HEK293 (cell line): ENCODE measurements at regions not wholly inside any gene's neighbourhood (a gene's known extent, or its start where the extent isn't known, plus 50 kb on each side); places are given as distances from the start of the nearest gene placed in this dataset.

Source experiments
- BCL11A ChIP-seq: fragments of 450-650 bp; formaldehyde crosslinking; IDR thresholded peaks from 2 replicates; pipeline ENCODE4 v1.5.1; 2016; ENCODE audit warnings: low read depth, missing biosample characterization, missing genetic modification characterization
- HOXA7 ChIP-seq: sonication (generic); formaldehyde crosslinking; IDR thresholded peaks from 2 replicates; pipeline ENCODE4 v1.8.1; 2022; ENCODE audit warnings: missing genetic modification reagents, borderline replicate concordance
- INSM2 ChIP-seq: fragments of 450-650 bp; formaldehyde crosslinking; IDR thresholded peaks from 2 replicates; pipeline ENCODE4 v1.5.1; 2016; ENCODE audit warnings: missing biosample characterization, missing genetic modification characterization
- PBX3 ChIP-seq: sonication (generic); formaldehyde crosslinking; IDR thresholded peaks from 2 replicates; pipeline ENCODE4 v1.8.1; 2022; ENCODE audit warnings: mild to moderate bottlenecking, moderate library complexity, missing genetic modification reagents
- ZNF548 ChIP-seq: fragments of 450-650 bp; formaldehyde crosslinking; IDR thresholded peaks from 2 replicates; pipeline ENCODE4 v1.5.1; 2016; ENCODE audit warnings: missing biosample characterization, missing genetic modification characterization
- ZNF560 ChIP-seq: fragments of 450-650 bp; formaldehyde crosslinking; IDR thresholded peaks from 2 replicates; pipeline ENCODE4 v1.5.1; 2017; ENCODE audit warnings: missing biosample characterization, missing genetic modification characterization, borderline replicate concordance
- ZSCAN5A ChIP-seq: fragments of 450-650 bp; formaldehyde crosslinking; IDR thresholded peaks from 2 replicates; pipeline ENCODE4 v1.5.1; 2016; ENCODE audit warnings: missing biosample characterization, missing genetic modification characterization
- TF ChIP-seq, protein P1 (sequence below): fragments of 450-650 bp; formaldehyde crosslinking; IDR thresholded peaks from 2 replicates; pipeline ENCODE4 v1.5.1; 2016; ENCODE audit warnings: missing biosample characterization, missing genetic modification characterization

GRCh38 chr14:55513491-55513890 is 66.5 kb upstream of the KTN1 start:
- TF ChIP-seq INSM2 (tag by site-specific recombination), result no peak
- no peak for TF ChIP-seq ZSCAN5A (tag by site-specific recombination)
- TF ChIP-seq, protein P1, sequence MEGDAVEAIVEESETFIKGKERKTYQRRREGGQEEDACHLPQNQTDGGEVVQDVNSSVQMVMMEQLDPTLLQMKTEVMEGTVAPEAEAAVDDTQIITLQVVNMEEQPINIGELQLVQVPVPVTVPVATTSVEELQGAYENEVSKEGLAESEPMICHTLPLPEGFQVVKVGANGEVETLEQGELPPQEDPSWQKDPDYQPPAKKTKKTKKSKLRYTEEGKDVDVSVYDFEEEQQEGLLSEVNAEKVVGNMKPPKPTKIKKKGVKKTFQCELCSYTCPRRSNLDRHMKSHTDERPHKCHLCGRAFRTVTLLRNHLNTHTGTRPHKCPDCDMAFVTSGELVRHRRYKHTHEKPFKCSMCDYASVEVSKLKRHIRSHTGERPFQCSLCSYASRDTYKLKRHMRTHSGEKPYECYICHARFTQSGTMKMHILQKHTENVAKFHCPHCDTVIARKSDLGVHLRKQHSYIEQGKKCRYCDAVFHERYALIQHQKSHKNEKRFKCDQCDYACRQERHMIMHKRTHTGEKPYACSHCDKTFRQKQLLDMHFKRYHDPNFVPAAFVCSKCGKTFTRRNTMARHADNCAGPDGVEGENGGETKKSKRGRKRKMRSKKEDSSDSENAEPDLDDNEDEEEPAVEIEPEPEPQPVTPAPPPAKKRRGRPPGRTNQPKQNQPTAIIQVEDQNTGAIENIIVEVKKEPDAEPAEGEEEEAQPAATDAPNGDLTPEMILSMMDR (tag by site-specific recombination), result no peak
- TF ChIP-seq HOXA7 (CRISPR knock-in tag), result no peak
- TF ChIP-seq BCL11A, result no peak
- TF ChIP-seq PBX3 (CRISPR knock-in tag), result no peak
- no peak for TF ChIP-seq ZNF548
- TF ChIP-seq ZNF560 (tag by site-specific recombination), result no peak
